ENCODE measurements at regions not wholly inside any gene's neighbourhood (a gene's known extent, or its start where the extent isn't known, plus 50 kb on each side); places are given as distances from the start of the nearest gene placed in this dataset.
"Not testable (repeated sequence)": the region's sequence is repeated elsewhere in the genome, so short reads cannot be mapped to it uniquely, and the experiment has no call there.

GRCh38 chr2:64252251-64252978 is 108.2 kb upstream of the PELI1 start:
- DNase-seq: not testable (repeated sequence)

DNA sequence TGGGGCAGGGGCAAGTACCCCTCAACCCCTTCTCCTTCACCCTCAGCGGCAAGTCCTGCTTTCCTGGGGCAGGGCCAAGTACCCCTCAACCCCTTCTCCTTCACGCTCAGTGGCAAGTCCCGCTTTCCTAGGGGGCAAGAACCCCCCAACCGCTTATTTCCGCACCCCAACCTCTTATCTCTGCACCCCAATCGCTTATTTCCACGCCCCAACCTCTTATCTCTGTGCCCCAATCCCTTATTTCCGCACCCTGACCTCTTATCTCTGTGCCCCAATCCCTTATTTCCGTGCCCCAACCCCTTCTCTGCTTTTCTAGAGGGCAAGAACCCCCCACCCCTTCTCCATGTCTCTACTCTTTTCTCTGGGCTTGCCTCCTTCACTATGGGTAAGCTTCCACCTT is 109.2 kb upstream of the PELI1 start:
- DNase-seq: not testable (repeated sequence)

GRCh38 chr2:64258566-64258965 is 114.3 kb upstream of the PELI1 start:
- no peak for DNase-seq

DNA sequence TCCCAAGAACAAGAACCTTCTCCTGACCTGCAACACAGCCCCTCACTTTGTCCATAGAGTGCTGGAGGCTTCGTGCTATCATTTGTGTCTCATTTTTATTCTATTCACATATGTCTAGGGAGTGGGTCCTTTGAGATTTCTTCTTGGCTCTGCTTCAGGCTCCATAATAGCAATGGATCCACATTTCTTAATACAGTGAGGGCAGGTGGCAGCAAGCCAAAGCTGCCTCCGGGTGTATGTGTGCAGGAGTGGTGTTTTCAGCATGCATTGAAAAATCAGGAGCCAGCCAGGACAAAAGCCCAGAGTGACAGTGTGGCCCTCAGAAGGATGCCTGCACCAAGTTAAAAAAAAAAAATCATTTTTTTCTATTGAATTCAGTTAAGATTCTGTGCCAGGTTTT is 115.1 kb upstream of the PELI1 start:
- DNase-seq: no peak

DNA sequence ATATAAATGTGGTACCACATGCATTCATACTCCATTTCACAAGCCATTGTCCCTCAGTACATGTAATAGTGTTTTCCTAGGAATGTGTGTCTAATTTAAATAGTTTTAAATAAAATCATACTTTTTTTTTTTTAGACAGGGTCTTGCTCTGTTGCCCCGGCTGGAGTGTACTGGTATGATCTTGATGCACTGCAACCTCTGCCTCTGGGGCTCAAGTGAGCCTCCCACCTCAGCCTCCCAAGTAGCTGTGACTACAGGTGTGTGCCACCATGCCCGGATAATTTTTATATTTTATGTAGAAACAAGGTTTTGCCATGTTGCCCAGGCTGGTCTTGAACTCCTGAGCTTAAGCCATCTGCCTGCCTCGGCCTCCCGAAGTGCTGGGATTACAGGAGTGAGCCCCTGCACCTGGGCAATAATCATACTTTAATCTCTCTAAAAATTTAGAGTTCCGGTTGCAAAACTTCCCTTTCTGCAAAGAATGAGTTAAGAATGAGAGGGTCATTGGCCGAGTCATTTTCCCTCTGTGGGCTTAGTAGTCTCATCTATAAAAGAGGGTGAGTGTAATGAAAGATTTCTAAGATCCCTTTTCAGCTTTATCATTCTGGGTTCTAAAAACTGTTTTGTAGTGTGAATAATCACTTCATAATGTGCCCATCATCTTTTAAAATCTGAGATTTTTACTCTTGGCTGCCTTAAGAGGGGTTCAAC is 116.0 kb upstream of the PELI1 start:
- DNase-seq: no peak

DNA sequence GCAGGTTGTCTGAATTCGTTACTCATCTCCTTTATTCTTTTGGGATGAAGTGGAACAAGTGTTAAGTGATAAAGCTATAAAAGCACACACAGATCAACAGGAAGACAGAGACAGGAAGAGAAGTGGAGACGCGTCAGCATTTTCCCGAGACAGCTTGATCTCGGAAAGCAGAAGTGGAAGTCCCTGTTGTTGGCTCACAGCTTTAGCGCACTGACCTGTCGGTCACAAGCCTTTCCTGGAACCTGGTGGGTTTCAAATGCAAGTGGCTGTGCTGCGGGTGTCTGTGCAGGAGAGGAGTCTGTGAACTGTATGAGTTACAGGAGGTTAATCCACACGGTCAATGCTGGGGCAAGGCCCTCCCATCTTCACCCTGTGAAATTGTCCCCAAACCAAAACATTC is 116.6 kb upstream of the PELI1 start:
- DNase-seq: peak; percentile 4

DNA sequence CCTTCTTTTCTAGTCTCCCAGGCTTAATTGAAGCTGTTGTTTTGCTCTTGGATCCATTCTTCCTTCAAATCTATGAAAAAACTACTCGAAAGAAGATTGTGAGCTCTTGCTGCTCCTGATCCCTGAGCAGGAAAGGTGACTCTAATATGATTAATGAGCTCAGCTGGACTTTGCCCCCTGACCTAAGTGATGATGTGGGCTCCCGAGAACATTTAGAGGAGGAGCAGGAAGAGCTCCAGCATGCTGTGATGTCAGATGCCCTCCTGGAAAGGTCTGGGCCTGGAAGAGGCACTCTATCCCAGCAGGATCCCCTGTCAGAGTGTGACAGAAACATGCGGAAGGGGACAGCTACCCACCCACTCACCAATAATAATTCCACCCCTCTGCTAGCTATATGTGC is 117.9 kb upstream of the PELI1 start:
- no peak for DNase-seq

DNA sequence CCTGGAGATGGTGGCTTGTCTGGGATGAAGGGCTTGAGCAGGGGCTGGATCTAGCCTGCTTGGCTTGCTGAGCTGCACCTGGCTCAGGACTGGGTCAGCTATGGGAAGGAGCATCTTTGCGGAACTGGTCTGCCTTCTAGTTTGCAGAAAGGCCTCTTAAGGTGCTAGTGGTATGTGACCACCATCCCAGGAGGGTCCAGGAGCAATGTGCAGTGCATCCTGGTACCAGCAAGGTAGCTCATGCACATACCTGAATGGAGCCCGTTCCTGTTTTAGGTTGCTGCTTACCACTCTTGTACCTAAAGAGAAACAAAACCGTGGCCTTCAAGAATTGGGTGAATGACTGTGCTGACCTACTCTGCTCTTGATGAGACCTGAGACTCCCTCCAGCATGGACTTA is 118.6 kb upstream of the PELI1 start:
- DNase-seq: no peak

DNA sequence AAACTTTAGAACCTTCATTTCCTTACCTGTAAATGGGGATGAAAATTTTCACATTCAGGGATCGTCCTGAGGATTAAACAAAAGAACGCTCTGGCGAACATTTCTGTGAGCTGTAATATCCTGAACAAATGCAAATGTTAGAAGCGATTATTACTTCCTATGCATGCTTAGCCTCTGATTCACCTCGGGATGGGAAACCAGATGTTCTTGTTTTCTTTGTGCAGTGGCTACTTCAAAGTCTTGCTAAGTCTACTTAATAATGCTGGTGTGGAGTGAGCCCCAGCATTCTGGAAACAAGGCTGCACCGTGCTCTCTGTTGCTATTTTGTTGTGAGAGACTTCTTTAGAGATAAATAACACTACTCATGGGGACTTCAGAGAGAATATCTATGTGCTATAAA is 119.1 kb upstream of the PELI1 start:
- DNase-seq: no peak

DNA sequence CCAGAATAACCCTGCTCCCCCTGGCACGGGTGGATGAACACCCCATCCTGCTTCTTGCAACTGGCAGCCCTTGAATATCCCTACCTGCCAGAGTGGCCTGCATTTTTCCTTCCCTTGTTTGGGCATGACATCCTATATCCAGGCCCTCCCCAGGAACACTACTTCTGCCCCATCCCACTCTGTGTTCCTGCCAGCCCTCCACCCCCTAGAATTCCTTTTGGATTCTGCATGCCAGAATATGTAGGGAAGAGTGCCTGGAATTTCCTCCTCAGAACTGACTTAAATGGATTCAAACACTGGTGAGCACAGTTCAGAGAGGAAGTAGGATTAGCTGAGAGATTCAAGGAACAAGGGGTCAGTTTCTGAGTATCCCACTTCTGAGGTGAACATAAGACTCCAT is 123.5 kb upstream of the PELI1 start:
- no peak for DNase-seq

DNA sequence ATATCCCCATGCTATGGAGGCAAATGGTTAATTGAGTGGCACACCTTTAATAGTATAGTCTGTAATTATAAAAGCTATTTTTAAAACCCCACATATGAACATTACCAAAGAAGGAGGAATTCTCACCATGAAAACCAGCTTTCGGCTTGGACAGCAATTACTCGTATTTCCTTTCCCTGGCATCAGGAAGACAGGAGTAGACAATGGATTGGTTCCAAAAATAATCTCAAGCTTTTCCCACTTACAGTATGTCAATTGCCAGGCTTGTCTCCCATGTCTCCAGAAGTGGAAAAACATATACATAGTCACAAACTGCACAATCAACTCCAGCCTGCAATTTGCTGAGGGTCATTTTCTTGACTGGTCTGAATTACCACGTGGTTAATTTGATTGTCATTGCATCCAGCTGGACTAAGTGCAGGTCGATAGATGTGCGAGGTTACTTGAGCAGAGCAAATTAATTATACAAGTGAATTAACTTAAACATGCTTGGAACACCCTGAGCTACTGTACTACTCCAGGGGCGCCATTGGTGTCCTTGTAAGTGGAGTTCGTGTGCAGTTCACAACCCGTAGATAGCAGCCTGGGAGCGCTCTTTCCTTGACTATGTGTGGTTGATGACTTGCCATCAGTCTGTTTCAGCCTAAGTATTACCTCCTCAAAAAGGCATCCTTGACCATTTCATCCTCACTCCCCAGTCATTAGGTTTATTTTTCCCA is 124.3 kb upstream of the PELI1 start:
- DNase-seq: no peak

- no peak for DNase-seq
Measured at GRCh38 chr2:64273524-64274398, 129.5 kb upstream of the PELI1 start.

DNA sequence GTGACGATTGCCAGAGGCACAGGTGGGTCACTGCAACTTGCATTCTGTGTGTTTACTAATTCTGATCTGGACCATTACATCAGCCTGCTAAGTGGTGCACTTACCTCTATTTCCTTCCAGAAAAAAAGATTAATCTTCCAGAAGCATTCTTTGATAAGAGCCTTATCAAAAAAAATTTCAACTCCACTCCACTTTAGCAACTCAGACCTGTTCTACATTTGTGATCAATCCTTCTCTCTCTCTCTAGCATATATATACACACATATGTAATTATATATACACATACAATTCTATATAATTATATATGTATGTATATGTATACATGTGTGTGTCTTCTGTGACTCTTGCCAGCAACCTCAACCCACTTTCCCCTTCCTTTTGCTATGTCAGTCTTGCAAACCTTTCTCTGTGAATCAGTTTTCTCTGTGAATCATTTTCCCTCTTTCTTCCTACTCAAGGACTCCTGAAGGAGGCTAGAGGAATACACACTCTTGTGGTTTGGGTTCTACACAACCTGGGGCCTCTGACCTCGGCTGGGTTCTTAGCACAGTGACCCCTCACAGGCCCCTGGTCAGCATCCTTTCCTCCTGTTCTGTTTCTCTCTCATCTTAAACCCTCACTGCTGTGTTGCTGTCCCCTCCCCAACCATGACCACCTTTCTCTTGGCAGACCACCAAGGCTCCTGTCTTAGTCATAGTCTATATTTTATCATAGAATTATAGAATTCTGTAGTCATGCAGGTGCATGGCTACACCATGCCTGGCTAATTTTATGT is 130.4 kb upstream of the PELI1 start:
- no peak for DNase-seq

- DNase-seq: no peak
Measured at GRCh38 chr2:64275174-64275466, 130.9 kb upstream of the PELI1 start.

DNA sequence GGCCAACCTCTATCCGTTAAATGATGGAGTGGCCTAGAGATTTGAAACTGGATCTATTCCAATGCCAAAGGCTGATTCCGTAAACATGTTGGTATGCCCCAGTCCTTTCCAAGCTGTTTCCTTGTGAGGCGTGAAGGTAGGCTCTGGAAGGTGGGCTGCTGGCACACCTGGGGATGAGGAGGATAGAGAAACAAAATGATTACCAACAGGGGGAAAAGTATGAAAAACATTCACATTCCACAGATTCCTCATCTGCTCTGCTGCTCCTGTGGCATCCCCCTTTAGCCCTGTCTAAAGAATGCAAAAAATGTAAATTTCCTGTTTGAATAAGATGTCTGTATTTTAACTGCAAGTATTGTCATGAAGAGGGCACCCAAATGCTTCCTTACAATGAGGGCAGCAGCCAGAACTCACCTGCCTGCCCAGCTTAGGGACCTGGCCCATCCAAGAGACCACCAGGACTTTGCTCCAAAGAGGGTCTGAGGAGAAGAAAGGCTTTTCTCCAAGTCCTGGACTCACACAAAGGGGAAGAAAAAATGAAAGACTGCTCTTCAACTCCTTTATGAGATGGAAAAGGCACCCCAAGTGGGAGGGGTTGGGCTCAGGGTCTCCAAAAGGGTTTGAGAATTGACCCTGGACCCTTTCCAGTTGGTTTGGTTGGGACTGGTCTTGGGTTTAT is 132.3 kb upstream of the PELI1 start:
- no peak for DNase-seq

DNA sequence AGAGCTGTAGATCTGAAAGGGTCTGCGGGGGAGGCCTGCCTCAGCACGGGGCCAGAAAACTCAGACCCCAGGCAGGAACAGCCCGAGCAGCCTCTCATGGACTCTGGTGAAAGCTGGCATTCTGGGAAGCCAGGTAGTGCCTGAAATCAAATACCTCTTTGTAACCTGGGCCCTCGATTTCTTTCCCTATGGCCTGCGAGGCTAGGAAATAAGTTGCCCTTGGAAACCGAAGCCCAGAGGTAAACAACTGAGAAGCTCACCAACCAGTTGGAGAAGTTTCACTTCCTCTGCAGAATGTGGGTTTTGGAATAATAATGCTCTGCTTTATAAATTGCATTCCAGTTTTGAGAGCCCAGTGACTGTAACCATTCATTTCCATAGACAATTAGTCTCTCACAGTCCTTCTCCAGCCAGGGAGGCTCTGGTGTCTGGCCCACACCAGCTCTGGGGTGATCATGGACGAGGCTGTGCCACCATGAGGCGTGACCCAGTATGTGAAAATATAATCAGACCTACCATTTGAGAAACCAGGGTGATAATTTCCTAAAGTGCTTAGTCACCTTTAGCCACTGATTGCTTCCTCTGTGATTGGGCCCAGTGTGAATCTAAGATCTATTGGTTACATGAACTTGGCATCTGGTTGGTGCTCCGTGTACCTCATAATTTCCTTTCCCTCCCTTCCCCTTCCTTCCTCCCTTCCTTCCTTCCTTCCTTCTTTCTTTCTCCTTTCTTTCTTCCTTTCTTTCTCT is 133.1 kb upstream of the PELI1 start:
- no peak for DNase-seq

- DNase-seq: not testable (repeated sequence)
Measured at GRCh38 chr2:64280812-64281211, 136.6 kb upstream of the PELI1 start.

- DNase-seq: no peak
Measured at GRCh38 chr2:64283006-64283570, 138.9 kb upstream of the PELI1 start.

DNA sequence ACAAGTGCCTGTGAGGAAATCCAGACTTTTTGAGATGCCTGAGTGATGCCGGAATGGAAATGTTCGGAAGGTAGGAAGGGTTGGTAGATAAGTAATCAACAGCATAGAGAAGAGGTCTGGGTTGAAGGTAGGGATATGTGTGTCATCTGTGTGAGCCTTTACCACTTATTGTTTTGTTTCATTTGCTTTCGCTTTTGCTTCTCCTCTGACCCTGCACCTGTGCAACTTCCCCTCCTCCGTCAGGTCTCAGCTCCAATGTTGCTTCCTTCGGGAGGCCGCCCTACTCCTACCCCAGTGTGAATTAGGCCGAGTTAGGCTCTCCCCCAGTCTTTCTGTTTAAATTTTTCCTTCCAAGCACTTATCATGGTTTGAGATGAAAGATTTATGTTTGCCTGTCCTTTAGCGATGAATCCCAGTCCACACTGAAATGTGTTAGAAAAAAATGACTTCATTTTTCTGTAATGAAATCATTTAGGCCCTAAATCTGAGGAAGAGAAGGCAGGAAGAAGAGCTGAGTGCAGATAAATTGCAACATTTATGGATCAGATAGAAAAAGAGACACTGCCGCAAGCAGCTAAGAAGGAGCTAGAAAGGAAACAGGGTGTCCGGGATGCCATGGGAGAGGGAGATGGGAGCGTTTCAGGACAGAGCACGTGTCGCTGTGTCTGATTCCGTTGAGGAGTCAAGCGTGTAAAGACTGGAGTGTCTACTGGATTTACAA is 139.6 kb upstream of the PELI1 start:
- DNase-seq: no peak

- no peak for DNase-seq
Measured at GRCh38 chr2:64284751-64285150, 140.5 kb upstream of the PELI1 start.

Data from stimulated activated CD4-positive, alpha-beta T cell treated with anti-CD3 and anti-CD28 coated beads, Interleukin-1b, Interleukin-23, amount 100 ng/mL, for 48 hours (primary cell).